Activated T-cell treated with anti-CD3 and anti-CD28 coated beads, Interleukin-2, amount 50 U/mL, for 72 hours (primary cell): ENCODE measurements at regions not wholly inside any gene's neighbourhood (a gene's known extent, or its start where the extent isn't known, plus 50 kb on each side); places are given as distances from the start of the nearest gene placed in this dataset.
"Not testable (repeated sequence)": the region's sequence is repeated elsewhere in the genome, so short reads cannot be mapped to it uniquely, and the experiment has no call there.

ENCODE experiments used
- ATAC-seq, 2 donors: fragments of 150-1000 bp; cut with Tn5 transposase; replicated peaks in 1 of 2; 2 replicates each; pipeline ENCODE4 v1.10.0; 2021; ENCODE audit warnings: moderate library complexity in 2 of 2, mild to moderate bottlenecking in 1 of 2
- DNase-seq, 2 donors: peaks; one replicate each; pipeline ENCODE4 v3.0.0; 2021 to 2022; ENCODE audit warnings: mixed read lengths in 1 of 2
- H3K27ac Mint-ChIP-seq: one replicate; pipeline ENCODE4 v1.8.0; 2022; ENCODE audit warnings: mild to moderate bottlenecking, moderate library complexity, mixed read lengths
- H3K27me3 Mint-ChIP-seq: one replicate; pipeline ENCODE4 v1.8.0; 2022; ENCODE audit warnings: low read depth, mixed read lengths
- H3K36me3 Mint-ChIP-seq, 2 donors: one replicate each; pipeline ENCODE4 v1.8.0; 2022; ENCODE audit warnings: mixed read lengths in 2 of 2, mild to moderate bottlenecking in 1 of 2; ENCODE audit not compliant: insufficient read depth in 2 of 2
- H3K4me1 Mint-ChIP-seq: one replicate; pipeline ENCODE4 v1.8.0; 2022; ENCODE audit warnings: low read depth, mixed read lengths
- H3K4me3 Mint-ChIP-seq, 2 donors: one replicate each; pipeline ENCODE4 v1.8.0; 2022; ENCODE audit warnings: mild to moderate bottlenecking in 2 of 2, mixed read lengths in 2 of 2, moderate library complexity in 2 of 2
- H3K9me3 Mint-ChIP-seq, 2 donors: one replicate each; pipeline ENCODE4 v1.8.0; 2022; ENCODE audit warnings: mixed read lengths in 2 of 2

DNA sequence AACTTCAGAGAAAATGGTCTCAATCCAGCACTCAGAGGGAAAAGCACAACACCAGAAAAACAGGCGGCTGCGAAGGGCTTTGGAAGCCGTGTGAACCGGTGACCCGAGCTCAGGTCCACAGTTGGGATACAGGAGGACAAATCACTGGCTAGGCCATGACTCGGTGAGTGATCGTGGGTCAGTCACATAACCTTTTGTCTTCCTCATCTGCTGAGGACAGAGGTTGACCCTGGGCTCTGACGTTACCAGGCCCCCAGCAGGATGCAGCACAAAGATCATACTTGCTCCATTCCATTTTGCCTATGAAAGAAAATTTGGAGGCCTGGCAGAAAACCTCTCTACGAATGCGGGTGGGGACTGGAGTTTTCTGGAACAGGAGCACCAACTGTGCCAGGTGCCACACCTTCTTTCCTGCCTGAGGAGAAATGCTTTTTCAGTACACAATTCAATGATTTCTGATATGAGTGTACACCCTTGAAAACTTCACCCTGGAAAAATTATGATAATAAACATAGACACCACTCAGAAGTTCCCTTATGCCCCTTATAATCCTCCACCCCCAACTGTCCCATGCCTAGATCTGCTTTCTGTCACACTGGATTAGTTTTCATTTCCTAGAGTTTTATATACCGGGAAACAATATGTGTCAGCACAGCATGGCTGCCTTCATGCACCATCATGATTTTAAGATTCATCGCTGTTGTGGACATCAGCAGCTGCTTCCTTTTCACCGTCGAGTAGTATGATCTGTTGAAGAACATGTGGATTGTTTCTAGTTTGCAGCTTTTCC, 85.3 kb upstream of the RALGAPA2 start:
- no peak overlapping the region for H3K27ac Mint-ChIP-seq
- DNase-seq (no peak), ATAC-seq (no peak)
- no peaks in the 10 kb centered on the region for H3K27me3 Mint-ChIP-seq
- no peaks in the 10 kb centered on the region for H3K9me3 Mint-ChIP-seq
- H3K4me1 Mint-ChIP-seq = no peaks in the 10 kb centered on the region
- no peak overlapping the region for H3K4me3 Mint-ChIP-seq
- no peaks in the 10 kb centered on the region for H3K36me3 Mint-ChIP-seq

DNA sequence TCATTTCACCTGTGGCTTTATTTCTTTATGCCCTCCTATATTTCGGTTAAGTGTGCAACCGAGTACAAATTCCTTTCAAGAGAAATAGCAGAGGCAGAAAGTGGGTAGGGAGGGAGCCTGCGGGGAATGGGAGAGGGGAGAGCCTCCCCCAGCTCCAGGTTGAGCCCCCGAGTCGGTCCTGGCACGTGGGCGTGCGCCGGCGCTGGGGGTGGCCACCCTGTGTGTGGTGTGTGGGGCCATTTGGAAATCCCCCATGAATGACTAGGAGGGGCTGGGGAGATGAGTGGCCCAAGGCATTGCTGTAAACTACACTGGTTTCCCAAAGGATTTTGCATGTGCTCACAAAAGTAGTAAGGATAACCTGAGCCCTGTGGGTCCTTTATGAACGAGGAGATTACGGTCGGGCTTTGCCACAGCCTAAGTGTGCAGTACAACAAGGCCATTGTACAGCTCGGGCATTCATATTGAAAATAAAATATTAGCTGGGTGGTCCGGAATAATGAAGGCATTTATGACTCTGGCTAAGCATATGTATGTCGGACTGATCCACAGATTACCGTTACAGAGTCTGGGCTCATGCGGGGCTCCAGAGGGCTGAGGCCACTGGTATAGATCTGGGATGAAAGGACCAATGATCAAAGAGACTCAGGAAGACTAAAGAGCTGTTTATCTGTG, 84.5 kb upstream of the RALGAPA2 start:
- no peaks in the 10 kb centered on the region for H3K27me3 Mint-ChIP-seq
- no peak overlapping the region for H3K4me3 Mint-ChIP-seq
- H3K27ac Mint-ChIP-seq = no peak overlapping the region
- H3K9me3 Mint-ChIP-seq = no peaks in the 10 kb centered on the region
- H3K36me3 Mint-ChIP-seq = no peaks in the 10 kb centered on the region
- no peak for ATAC-seq
- no peaks in the 10 kb centered on the region for H3K4me1 Mint-ChIP-seq
- DNase-seq = no peak

DNA sequence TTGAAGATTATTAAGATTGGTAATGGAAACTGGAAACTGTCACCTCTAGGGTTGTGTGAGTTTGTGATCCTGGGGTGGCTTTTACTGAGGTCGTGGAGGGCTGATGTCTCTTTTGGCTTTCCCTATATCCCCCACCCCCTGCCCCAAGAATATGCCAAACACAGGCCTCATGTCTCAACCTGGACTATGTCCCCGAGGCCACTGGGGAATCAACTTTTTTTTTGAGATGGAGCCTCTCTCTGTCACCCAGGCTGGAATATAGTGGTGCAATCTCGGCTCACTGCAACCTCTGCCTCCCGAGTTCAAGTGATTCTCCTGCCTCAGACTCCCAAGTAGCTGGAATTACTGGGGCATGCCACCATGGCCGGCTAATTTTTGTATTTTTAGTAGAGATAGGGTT, 83.3 kb upstream of the RALGAPA2 start:
- no peak overlapping the region for H3K27ac Mint-ChIP-seq
- DNase-seq = no peak

DNA sequence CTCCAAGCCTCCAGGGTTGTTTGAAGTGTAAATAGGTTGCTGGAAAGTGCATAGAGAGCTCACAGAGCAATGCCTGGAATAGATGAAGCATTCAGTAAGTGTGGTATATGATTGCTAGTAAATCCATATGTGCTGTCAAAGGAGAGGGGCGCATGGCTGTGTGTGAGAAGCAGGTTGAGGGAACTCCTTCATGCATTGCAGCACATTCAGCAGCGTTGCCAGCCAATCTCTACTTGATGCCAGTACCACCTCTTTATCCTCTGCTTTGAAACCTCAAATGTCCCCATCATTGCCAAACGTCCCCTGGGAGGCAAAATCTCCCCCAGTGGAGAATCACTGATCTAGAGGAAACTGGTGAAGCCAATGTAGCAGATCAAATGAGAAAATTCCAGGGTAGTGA, 82.7 kb upstream of the RALGAPA2 start:
- H3K27ac Mint-ChIP-seq = no peak overlapping the region
- H3K27me3 Mint-ChIP-seq = no peaks in the 10 kb centered on the region
- no peak for DNase-seq
- no peaks in the 10 kb centered on the region for H3K4me1 Mint-ChIP-seq
- ATAC-seq = no peak
- H3K9me3 Mint-ChIP-seq = no peaks in the 10 kb centered on the region
- no peaks in the 10 kb centered on the region for H3K36me3 Mint-ChIP-seq
- H3K4me3 Mint-ChIP-seq = no peak overlapping the region

More for the DNA sequence above, 83.3 kb upstream of the RALGAPA2 start:
- Mint-ChIP-seq H3K4me3 (no peak overlapping the region), H3K9me3 (no peaks in the 10 kb centered on the region), H3K4me1 (no peaks in the 10 kb centered on the region), H3K36me3 (no peaks in the 10 kb centered on the region), H3K27me3 (no peaks in the 10 kb centered on the region)
- ATAC-seq = no peak

DNA sequence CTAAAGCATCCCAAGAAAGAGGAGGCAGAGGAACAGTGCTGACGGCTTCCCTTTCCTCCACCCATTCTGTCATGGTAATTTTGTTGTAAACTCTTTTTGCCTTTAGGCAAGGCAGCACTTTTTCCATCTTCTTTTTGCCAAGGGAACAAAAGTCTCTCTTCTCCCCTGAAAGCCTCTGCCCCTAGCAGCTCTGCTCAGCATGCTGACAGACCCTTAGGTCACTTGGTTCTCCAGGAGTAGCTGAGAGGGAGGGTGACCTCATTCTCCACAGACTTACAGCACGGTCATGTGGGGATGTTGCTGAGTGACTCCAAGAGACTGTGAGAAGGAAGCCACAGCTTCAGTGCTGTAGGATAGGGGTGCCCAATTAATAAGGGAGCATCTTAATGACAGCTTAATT, 81.1 kb upstream of the RALGAPA2 start:
- no peak for DNase-seq
- no peaks in the 10 kb centered on the region for H3K36me3 Mint-ChIP-seq

GRCh38 chr20:20791664-20792568, 79.5 kb upstream of the RALGAPA2 start:
- Mint-ChIP-seq H3K4me3 (no peak overlapping the region), H3K4me1 (no peaks in the 10 kb centered on the region), H3K27me3 (peaks cover 12% of the 10 kb centered on the region), H3K27ac (no peak overlapping the region), H3K36me3 (peaks cover 3 to 4% of the 10 kb centered on the region in 2 donors), H3K9me3 (peaks cover under 1 to 3% of the 10 kb centered on the region in 2 donors)
- ATAC-seq (no peak), DNase-seq (no peak)

More for the DNA sequence above, 81.1 kb upstream of the RALGAPA2 start:
- Mint-ChIP-seq H3K9me3 (no peaks in the 10 kb centered on the region), H3K4me3 (no peak overlapping the region), H3K4me1 (no peaks in the 10 kb centered on the region), H3K27ac (no peak overlapping the region), H3K27me3 (no peaks in the 10 kb centered on the region)
- no peak for ATAC-seq

- no peak overlapping the region for H3K27ac Mint-ChIP-seq
- H3K4me1 Mint-ChIP-seq = no peaks in the 10 kb centered on the region
- no peak overlapping the region for H3K4me3 Mint-ChIP-seq
- DNase-seq (no peak), ATAC-seq (no peak)
- peaks cover 3% of the 10 kb centered on the region in 2 donors for H3K9me3 Mint-ChIP-seq
- H3K27me3 Mint-ChIP-seq = peaks cover 12% of the 10 kb centered on the region
- H3K36me3 Mint-ChIP-seq = peaks cover 3 to 4% of the 10 kb centered on the region in 2 donors
Observed at GRCh38 chr20:20788308-20788707, 75.9 kb upstream of the RALGAPA2 start.

GRCh38 chr20:20786428-20786827, 74.0 kb upstream of the RALGAPA2 start:
- Mint-ChIP-seq H3K9me3 (peaks cover 3% of the 10 kb centered on the region in 2 donors), H3K27ac (no peak overlapping the region), H3K4me1 (no peaks in the 10 kb centered on the region), H3K36me3 (peaks cover 3 to 4% of the 10 kb centered on the region in 2 donors), H3K4me3 (no peak overlapping the region), H3K27me3 (peaks cover 12% of the 10 kb centered on the region)
- ATAC-seq (no peak), DNase-seq (no peak)

DNA sequence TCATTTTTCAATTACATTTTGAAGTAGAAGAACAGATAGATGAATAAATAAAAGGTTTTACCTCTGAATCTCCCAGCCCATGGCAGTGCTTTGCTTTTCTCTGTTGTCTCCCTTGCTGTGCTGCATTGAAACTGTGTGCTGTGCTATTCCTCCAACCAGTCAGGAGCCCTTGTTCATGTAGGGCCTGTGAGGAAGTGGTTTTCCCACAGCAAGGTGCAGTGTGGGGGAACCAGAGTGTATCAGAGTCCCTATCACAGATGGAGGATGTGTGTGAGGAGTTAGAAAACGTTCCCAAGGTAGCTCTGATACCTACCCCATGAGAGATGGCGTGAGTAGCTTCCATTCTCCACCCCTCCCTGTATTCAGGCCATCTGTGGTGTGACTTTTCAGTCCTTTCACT, 72.8 kb upstream of the RALGAPA2 start:
- DNase-seq (no peak), ATAC-seq (no peak)
- no peak overlapping the region for H3K4me3 Mint-ChIP-seq
- H3K27me3 Mint-ChIP-seq = peaks cover 22% of the 10 kb centered on the region
- peaks cover 3% of the 10 kb centered on the region in 2 donors for H3K9me3 Mint-ChIP-seq
- no peak overlapping the region for H3K27ac Mint-ChIP-seq
- peaks cover 3 to 4% of the 10 kb centered on the region in 2 donors for H3K36me3 Mint-ChIP-seq
- no peaks in the 10 kb centered on the region for H3K4me1 Mint-ChIP-seq

- H3K27me3 Mint-ChIP-seq = peaks cover 27% of the 10 kb centered on the region
- not testable (repeated sequence) for H3K4me3 Mint-ChIP-seq, H3K9me3 Mint-ChIP-seq, H3K27ac Mint-ChIP-seq, DNase-seq, ATAC-seq, H3K4me1 Mint-ChIP-seq, H3K36me3 Mint-ChIP-seq
Observed at GRCh38 chr20:20784450-20784849, 72.0 kb upstream of the RALGAPA2 start.

DNA sequence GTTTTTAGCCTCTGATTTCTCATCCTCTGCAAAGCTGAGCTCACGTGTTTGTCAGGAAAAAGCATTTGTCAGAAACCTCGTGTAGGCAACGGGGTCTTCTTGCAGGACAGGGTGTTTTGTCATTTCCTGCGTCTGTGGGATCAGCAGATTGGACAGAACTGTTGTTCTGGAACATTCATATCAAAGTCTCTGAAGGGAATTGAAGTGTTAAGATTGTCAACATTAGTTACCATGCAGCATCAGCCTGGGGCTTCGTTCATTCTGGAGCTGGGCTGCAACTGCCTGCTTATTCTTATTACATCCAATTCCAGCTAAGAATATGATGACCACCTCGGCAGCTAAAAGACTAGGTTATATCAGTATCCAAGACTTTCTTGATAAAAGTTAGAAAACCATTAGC, 71.0 kb upstream of the RALGAPA2 start:
- no peak overlapping the region for H3K27ac Mint-ChIP-seq
- no peak overlapping the region for H3K4me3 Mint-ChIP-seq
- DNase-seq = no peak
- peaks cover 27% of the 10 kb centered on the region for H3K27me3 Mint-ChIP-seq
- ATAC-seq = no peak
- H3K9me3 Mint-ChIP-seq = peaks cover 3% of the 10 kb centered on the region in 2 donors
- H3K4me1 Mint-ChIP-seq = no peaks in the 10 kb centered on the region
- peaks cover 3 to 4% of the 10 kb centered on the region in 2 donors for H3K36me3 Mint-ChIP-seq

DNA sequence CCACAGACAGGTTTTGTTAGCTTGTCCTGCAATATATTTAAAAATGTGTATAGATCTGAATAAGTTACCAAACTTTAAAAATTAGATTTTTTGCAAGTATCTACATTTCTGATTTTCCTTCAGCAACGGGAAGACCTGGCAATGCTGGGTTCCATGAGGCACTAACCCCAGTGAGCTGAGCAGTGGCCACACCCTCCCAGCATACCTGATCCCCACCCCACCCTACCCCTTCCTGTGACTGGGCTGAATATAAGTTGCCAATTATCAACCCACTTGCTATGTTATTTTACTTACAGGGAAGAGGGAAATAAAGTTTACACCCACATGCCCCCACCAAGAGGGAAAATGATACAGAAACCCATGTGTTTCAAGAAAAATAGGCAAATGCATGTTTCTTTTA, 70.3 kb upstream of the RALGAPA2 start:
- ATAC-seq (no peak), DNase-seq (no peak)
- Mint-ChIP-seq H3K4me1 (no peaks in the 10 kb centered on the region), H3K36me3 (peaks cover 3% of the 10 kb centered on the region in 2 donors), H3K4me3 (no peak overlapping the region), H3K27ac (no peak overlapping the region), H3K9me3 (peaks cover 3% of the 10 kb centered on the region in 2 donors), H3K27me3 (peaks cover 23% of the 10 kb centered on the region)

DNA sequence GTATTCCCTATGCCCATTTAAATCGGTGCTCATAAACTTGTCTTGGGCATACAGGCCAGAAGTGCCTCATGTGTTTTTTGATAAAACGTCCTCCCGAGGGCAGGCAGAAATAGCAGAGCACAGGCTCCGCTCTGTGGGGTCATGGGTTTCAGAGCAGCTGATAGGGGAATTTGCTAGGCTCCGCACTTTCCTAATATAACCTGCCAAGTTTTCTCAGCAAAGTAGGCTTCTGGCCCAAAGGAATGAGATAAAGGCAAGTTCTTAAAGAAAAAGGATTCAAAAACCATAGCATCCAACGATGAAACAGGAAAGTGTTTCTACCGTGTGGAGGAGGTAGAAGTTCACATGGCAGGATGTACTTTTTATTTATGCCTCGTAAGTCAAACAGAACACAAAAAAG, 69.8 kb upstream of the RALGAPA2 start:
- H3K4me3 Mint-ChIP-seq = no peak overlapping the region
- H3K36me3 Mint-ChIP-seq = peaks cover under 1% of the 10 kb centered on the region in 2 donors
- DNase-seq = no peak
- H3K27me3 Mint-ChIP-seq = peaks cover 18% of the 10 kb centered on the region
- H3K4me1 Mint-ChIP-seq = no peaks in the 10 kb centered on the region
- H3K9me3 Mint-ChIP-seq = peaks cover under 1 to 3% of the 10 kb centered on the region in 2 donors
- ATAC-seq = no peak
- H3K27ac Mint-ChIP-seq = no peak overlapping the region
